BJ (cell line): ENCODE measurements at regions not wholly inside any gene's neighbourhood (a gene's known extent, or its start where the extent isn't known, plus 50 kb on each side); places are given as distances from the start of the nearest gene placed in this dataset.

Experiments
- CTCF ChIA-PET: fragments of 350-600 bp; formaldehyde crosslinking; extraction: SDS; loops from one replicate; lab custom pipeline; 2021; ENCODE audit warnings: antibody characterized with exemption, inconsistent platforms; lab: Yijun Ruan, JAX
- POLR2A ChIA-PET: fragments of 300-600 bp; sonication (Branson Sonifier 250); formaldehyde crosslinking; extraction: SDS; loops from one replicate; lab custom pipeline; 2021; ENCODE audit warnings: antibody characterized with exemption; lab: Charles Lee
- DNase-seq: peaks from one replicate; pipeline ENCODE4 v3.0.0-alpha.2; 2011; ENCODE audit warnings: low read depth
- H3K27me3 ChIP-seq: 2 replicates; pipeline ENCODE4 v1.6.0; 2011; ENCODE audit warnings: low read length; ENCODE audit not compliant: control insufficient read depth, insufficient read depth
- H3K36me3 ChIP-seq: 2 replicates; pipeline ENCODE4 v1.5.1; 2011; ENCODE audit warnings: low read length; ENCODE audit not compliant: control insufficient read depth, insufficient read depth
- H3K4me3 ChIP-seq: 2 replicates; pipeline ENCODE4 v1.5.1; 2011; ENCODE audit warnings: low read depth, mild to moderate bottlenecking, control low read depth, low read length
- TF ChIP-seq, protein P1 (sequence below): IDR thresholded peaks from 2 replicates; pipeline ENCODE4 v1.5.1; 2011; ENCODE audit warnings: low read depth, mild to moderate bottlenecking, control low read depth, inconsistent platforms, low read length, moderate library complexity; ENCODE audit not compliant: insufficient read depth

DNA sequence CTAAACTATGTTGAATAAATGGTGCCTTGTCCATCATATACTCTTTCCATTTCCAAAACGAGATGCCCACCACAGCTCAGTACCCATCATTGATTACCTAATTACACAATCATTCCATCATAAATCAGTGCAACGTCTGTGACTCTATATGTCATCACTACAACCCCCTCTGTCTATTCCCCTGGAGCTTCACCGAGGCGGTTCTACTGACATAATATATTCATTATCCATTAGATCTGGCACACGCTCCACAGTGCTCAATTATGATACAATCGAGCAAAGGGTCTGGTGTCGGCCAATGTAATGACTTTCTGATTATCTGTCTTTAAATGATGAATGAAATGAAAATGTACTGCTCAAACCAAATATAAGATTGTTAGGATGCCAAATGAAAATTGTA is 1737.7 kb upstream of the WWC1 start:
- ChIA-PET POLR2A (no interaction called here), CTCF (no interaction called here)
- H3K4me3 ChIP-seq = no peak overlapping the region
- no peaks in the 10 kb centered on the region for H3K36me3 ChIP-seq
- TF ChIP-seq, protein P1, sequence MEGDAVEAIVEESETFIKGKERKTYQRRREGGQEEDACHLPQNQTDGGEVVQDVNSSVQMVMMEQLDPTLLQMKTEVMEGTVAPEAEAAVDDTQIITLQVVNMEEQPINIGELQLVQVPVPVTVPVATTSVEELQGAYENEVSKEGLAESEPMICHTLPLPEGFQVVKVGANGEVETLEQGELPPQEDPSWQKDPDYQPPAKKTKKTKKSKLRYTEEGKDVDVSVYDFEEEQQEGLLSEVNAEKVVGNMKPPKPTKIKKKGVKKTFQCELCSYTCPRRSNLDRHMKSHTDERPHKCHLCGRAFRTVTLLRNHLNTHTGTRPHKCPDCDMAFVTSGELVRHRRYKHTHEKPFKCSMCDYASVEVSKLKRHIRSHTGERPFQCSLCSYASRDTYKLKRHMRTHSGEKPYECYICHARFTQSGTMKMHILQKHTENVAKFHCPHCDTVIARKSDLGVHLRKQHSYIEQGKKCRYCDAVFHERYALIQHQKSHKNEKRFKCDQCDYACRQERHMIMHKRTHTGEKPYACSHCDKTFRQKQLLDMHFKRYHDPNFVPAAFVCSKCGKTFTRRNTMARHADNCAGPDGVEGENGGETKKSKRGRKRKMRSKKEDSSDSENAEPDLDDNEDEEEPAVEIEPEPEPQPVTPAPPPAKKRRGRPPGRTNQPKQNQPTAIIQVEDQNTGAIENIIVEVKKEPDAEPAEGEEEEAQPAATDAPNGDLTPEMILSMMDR = no peak
- H3K27me3 ChIP-seq = no peaks in the 10 kb centered on the region
- no peak for DNase-seq

DNA sequence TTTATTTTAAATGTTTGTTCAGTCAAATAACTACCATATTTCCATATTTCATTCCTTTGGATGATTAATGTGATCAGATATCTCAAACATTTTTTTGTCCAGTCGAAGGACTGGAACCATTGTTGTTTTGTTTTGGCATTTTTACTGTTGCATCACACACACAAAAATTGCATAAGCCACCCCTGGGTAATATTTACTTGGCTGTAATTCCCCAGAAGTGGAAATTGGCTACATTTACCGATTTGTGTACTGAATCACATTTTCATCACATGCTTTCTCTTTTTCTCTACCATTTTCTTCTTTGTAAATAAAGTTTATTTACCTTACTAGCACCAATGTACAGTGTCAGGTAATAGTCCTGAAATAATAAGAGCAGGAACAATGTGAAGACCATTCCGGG is 1729.7 kb upstream of the WWC1 start:
- Histone ChIP-seq H3K4me3 (no peak overlapping the region), H3K36me3 (no peaks in the 10 kb centered on the region), H3K27me3 (no peaks in the 10 kb centered on the region)
- TF ChIP-seq, protein P1 = no peak
- CTCF ChIA-PET = no interaction called here
- POLR2A ChIA-PET = no interaction called here
- no peak for DNase-seq

DNA sequence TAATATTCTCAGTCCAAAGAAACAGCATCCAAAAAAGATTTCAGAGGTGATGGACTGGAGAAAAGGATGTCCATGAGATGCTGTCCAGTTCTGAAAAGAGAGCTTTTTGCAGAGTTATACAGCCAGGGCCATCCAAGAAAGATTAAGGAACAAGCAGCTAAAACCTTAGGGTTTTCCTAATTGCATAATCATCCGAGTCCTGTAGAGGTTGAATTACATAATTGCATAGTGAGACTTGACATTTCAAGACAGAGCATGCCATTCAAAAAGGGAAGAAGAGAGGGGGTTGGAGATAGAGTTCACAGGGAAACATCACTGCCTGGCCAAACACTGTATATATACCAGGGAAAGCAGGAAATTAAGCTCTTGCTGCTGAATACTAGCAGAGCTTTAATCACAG is 1729.2 kb upstream of the WWC1 start:
- ChIA-PET CTCF (no interaction called here), POLR2A (no interaction called here)
- no peaks in the 10 kb centered on the region for H3K36me3 ChIP-seq
- no peak overlapping the region for H3K4me3 ChIP-seq
- no peak for DNase-seq
- no peaks in the 10 kb centered on the region for H3K27me3 ChIP-seq
- TF ChIP-seq, protein P1 = no peak

DNA sequence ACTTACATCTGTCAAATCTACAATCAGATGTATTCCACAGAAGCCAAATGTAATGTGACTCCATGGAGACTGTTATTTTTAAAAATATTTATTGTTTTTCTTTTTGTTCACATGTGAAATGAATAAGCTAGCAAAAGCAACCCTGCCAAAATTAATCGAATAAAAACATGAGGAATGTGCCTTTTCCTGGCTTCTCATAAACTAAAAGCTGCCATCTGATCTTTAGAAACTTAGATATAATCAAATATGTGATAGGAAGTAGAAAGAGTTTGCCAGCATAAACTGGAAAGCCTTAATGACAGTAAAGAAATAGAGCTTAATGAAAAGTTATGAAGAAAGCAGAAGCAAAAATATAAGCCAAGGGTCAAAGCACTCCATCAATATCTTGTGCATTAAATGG is 1724.7 kb upstream of the WWC1 start:
- POLR2A ChIA-PET = no interaction called here
- CTCF ChIA-PET = no interaction called here
- H3K4me3 ChIP-seq = no peak overlapping the region
- H3K36me3 ChIP-seq = no peaks in the 10 kb centered on the region
- TF ChIP-seq, protein P1 = no peak
- no peaks in the 10 kb centered on the region for H3K27me3 ChIP-seq
- no peak for DNase-seq

DNA sequence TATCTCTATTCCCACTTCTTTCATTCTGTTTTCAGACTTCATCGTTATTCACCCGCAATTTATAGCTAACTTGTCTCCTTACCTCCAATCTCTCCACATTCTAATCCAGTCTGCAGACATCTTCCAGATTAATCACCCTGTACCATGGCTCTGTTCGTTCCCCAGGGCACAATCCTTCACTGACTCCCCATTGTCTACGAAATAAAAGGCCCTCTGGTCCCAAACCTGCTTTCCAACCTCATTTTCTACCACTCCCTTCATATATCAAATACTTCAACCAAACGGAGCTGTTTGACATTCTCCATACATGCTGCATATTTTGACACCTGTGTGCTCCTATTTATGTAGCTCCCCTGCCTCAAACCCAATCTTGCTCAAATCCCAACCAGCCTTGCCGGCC is 1720.6 kb upstream of the WWC1 start:
- Histone ChIP-seq H3K4me3 (no peak overlapping the region), H3K36me3 (no peaks in the 10 kb centered on the region)
- TF ChIP-seq, protein P1 = no peak

More for the DNA sequence above, 1720.6 kb upstream of the WWC1 start:
- CTCF ChIA-PET = no interaction called here
- POLR2A ChIA-PET = no interaction called here
- no peak for DNase-seq
- no peaks in the 10 kb centered on the region for H3K27me3 ChIP-seq
